ENCODE measurements at regions not wholly inside any gene's neighbourhood (a gene's known extent, or its start where the extent isn't known, plus 50 kb on each side); places are given as distances from the start of the nearest gene placed in this dataset.

DNA sequence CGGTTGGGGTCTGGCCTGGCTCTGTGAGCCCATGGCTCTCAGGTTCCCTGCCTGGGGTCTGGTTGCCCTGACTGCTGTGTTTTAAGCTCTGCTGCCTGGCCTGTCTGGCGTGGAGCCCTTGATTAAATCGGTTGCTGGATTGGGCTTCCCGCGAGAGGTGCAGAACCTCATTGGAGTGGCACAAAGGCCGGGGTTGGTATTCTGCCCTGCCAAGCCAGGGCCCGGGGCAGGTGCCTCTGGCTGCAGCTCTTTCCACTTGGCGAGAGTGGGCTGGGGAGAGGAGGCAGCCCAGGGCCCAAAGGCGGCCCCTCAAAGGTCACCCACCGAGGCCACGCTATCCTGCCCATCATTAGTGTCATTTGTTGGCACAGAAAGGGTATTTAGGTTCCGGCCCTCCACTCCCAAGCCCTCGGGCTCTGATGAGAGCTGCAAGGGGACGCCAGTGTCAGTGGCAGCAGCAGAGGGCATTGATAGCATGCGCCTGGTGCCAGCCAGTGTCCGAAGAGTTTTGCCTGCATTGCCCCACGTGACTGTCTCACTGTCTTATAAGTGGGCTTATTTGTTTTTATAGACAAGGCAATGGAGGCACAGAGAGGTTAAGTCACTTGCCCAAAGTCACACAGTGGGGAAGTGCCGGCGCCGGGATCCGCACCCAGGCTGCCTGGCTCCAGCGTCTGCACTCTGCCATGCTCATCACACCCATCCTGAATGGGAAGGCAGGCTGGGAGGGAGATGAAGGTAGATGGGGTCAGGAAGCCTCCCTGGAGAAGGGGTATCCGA, 68.0 kb upstream of the CIBAR2 start:
- TF ChIP-seq CTCF (IDR thresholded peaks at IDR 0.05) (no peak), POLR2A (IDR thresholded peaks at IDR 0.05) (no peak)
